NOMO-1 (cell line): ENCODE measurements at regions not wholly inside any gene's neighbourhood (a gene's known extent, or its start where the extent isn't known, plus 50 kb on each side); places are given as distances from the start of the nearest gene placed in this dataset.
"Not testable (repeated sequence)": the region's sequence is repeated elsewhere in the genome, so short reads cannot be mapped to it uniquely, and the experiment has no call there.

ENCODE experiments used
- DNase-seq, 2 experiments: peaks; one replicate each; lab custom pipeline; 2025; ENCODE audit not compliant: unreplicated experiment in 2 of 2; lab: John Stamatoyannopoulos, UW

- DNase-seq, result no peak
These were observed 89.2 kb upstream of the CALCR start for GRCh38 chr7:93663561-93664299.

DNA sequence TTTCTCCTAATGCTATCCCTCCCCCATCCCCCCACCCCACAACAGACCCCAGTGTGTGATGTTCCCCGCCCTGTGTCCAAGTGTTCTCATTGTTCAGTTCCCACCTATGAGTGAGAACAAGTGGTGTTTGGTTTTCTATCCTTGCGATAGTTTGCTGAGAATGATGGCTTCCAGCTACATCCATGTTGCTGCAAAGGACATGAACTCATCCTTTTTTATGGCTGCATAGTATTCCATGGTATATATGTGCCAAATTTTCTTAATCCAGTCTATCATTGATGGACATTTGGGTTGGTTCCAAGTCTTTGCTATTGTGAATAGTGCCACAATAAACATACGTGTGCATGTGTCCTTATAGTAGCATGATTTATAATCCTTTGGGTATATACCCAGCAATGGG lies 83.6 kb upstream of the CALCR start:
- DNase-seq, result not testable (repeated sequence)

DNA sequence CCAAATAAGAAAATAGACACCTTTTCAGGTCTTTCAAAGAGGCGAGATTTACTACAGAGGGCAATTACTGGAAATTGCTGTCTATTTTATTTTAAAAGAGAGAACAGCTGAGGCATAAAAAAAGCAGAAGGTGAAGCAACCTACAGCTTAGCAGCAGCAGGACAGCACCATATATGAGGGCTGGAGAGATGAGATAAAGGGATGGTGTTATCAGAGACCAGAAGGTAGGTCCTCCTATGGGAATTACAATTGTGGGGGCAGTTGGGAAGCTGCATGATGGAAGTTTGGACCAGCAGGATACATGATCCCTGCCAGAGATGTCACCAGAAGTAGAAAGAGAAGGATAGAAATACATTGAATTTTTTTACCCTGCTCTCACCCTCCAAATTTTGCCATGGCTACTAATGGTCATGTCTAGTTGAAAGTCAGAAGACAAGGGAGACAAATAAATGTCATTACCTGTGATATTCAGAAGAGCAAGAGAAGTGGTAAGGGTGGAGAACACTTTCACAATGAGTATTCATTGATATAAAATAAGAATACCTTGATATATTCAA lies 77.2 kb upstream of the CALCR start:
- no peak for DNase-seq

- no peak for DNase-seq
These were observed 72.0 kb upstream of the CALCR start for GRCh38 chr7:93646538-93646937.

GRCh38 chr7:93636276-93636675 lies 61.8 kb upstream of the CALCR start:
- no peak for DNase-seq

- DNase-seq, result no peak
These were observed 57.8 kb upstream of the CALCR start for GRCh38 chr7:93632371-93632770.

GRCh38 chr7:93629291-93629801 lies 54.8 kb upstream of the CALCR start:
- no peak for DNase-seq

GRCh38 chr7:93626869-93627268 lies 52.3 kb upstream of the CALCR start:
- DNase-seq, result no peak
